Endodermal cell (in vitro differentiated cells): ENCODE measurements at regions not wholly inside any gene's neighbourhood (a gene's known extent, or its start where the extent isn't known, plus 50 kb on each side); places are given as distances from the start of the nearest gene placed in this dataset.

Source experiments
- DNase-seq: peaks from one replicate; pipeline ENCODE4 v3.0.0-alpha.2; 2017
- H3K27ac ChIP-seq: 2 replicates; pipeline ENCODE4 v1.5.1; 2013; ENCODE audit warnings: mild to moderate bottlenecking, low read depth, low read length, moderate library complexity
- H3K27me3 ChIP-seq: 2 replicates; pipeline ENCODE4 v1.6.1; 2013; ENCODE audit warnings: mild to moderate bottlenecking, low read length, moderate library complexity; ENCODE audit not compliant: insufficient read depth, control insufficient read depth, poor library complexity, severe bottlenecking
- H3K36me3 ChIP-seq: 2 replicates; pipeline ENCODE4 v1.7.0; 2013; ENCODE audit warnings: mild to moderate bottlenecking, low read length, moderate library complexity; ENCODE audit not compliant: control insufficient read depth, insufficient read depth
- H3K4me1 ChIP-seq: one replicate; pipeline ENCODE4 v1.7.0; 2013; ENCODE audit warnings: low read length; ENCODE audit not compliant: control insufficient read depth, insufficient read depth
- H3K4me3 ChIP-seq: 2 replicates; pipeline ENCODE4 v1.5.1; 2013; ENCODE audit warnings: mild to moderate bottlenecking, low read length, moderate library complexity
- H3K9ac ChIP-seq: 2 replicates; pipeline ENCODE4 v1.6.1; 2013; ENCODE audit warnings: mild to moderate bottlenecking, low read length, moderate library complexity; ENCODE audit not compliant: poor library complexity, severe bottlenecking; ENCODE audit errors: extremely low read depth
- H3K9me3 ChIP-seq: 2 replicates; pipeline ENCODE4 v1.6.1; 2013; ENCODE audit warnings: mild to moderate bottlenecking, low read length, moderate library complexity; ENCODE audit not compliant: control insufficient read depth
- H3K27ac Mint-ChIP-seq: 2 replicates; pipeline ENCODE4 v1.8.0; 2020; ENCODE audit warnings: mixed read lengths
- H3K27me3 Mint-ChIP-seq: 2 replicates; pipeline ENCODE4 v1.8.0; 2021; ENCODE audit warnings: mild to moderate bottlenecking, mixed read lengths; ENCODE audit not compliant: insufficient read depth
- H3K36me3 Mint-ChIP-seq: 2 replicates; pipeline ENCODE4 v1.8.0; 2020; ENCODE audit warnings: low read depth, mixed read lengths
- H3K4me1 Mint-ChIP-seq: 2 replicates; pipeline ENCODE4 v1.8.0; 2020; ENCODE audit warnings: mixed read lengths
- H3K4me3 Mint-ChIP-seq: 2 replicates; pipeline ENCODE4 v1.8.0; 2020; ENCODE audit warnings: mild to moderate bottlenecking, moderate library complexity, mixed read lengths
- H3K9me3 Mint-ChIP-seq: 2 replicates; pipeline ENCODE4 v1.8.0; 2020; ENCODE audit warnings: mild to moderate bottlenecking, mixed read lengths
- WGBS, 2 experiments: methylation state at CpG; one replicate each; pipeline versions ENCODE4 v1.1.5 to v1.1.7; 2013; ENCODE audit warnings: missing lambda C conversion rate in 2 of 2, mixed read lengths in 1 of 2; ENCODE audit not compliant: insufficient coverage in 1 of 2, insufficient read length in 1 of 2; 5-methylcytosine and 5-hydroxymethylcytosine counted together
- TF ChIP-seq, protein P1 (sequence below): fragments of 200-600 bp; sonication (generic); conservative IDR thresholded peaks from 2 replicates; pipeline ENCODE4 v1.5.0; 2021; ENCODE audit warnings: antibody characterized with exemption, mild to moderate bottlenecking

DNA sequence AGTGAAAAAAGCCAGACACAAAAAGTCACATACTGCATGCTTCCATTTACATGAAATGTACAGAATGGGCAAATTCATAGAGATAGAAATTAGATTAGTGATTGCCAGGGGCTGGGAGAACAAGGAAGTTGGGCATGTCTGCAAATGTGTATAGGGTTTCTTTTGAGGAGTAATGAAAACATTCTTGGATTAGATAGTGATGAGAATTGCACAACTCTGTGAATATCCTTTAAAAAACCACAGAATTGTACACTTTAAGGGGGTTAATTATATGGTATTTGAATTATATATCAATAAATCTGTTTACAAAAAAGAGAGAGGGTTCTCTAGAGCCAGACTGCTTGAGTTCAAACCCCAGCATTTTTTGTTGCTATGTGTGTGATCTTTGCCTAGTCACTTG is 188.1 kb downstream of the CDC5L start:
- Histone ChIP-seq H3K27me3 (no peaks in the 10 kb centered on the region), H3K36me3 (no peaks in the 10 kb centered on the region), H3K27ac (no peak overlapping the region), H3K4me1 (no peaks in the 10 kb centered on the region), H3K9ac (no peak overlapping the region), H3K9me3 (no peaks in the 10 kb centered on the region), H3K4me3 (no peak overlapping the region)
- no peak overlapping the region for H3K4me3 Mint-ChIP-seq
- no peaks in the 10 kb centered on the region for H3K9me3 Mint-ChIP-seq
- no peaks in the 10 kb centered on the region for H3K27me3 Mint-ChIP-seq
- no peak for DNase-seq
- peaks cover 10% of the 10 kb centered on the region for H3K4me1 Mint-ChIP-seq
- H3K36me3 Mint-ChIP-seq = no peaks in the 10 kb centered on the region
- no peak overlapping the region for H3K27ac Mint-ChIP-seq
- TF ChIP-seq, protein P1, sequence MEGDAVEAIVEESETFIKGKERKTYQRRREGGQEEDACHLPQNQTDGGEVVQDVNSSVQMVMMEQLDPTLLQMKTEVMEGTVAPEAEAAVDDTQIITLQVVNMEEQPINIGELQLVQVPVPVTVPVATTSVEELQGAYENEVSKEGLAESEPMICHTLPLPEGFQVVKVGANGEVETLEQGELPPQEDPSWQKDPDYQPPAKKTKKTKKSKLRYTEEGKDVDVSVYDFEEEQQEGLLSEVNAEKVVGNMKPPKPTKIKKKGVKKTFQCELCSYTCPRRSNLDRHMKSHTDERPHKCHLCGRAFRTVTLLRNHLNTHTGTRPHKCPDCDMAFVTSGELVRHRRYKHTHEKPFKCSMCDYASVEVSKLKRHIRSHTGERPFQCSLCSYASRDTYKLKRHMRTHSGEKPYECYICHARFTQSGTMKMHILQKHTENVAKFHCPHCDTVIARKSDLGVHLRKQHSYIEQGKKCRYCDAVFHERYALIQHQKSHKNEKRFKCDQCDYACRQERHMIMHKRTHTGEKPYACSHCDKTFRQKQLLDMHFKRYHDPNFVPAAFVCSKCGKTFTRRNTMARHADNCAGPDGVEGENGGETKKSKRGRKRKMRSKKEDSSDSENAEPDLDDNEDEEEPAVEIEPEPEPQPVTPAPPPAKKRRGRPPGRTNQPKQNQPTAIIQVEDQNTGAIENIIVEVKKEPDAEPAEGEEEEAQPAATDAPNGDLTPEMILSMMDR = no peak

DNA sequence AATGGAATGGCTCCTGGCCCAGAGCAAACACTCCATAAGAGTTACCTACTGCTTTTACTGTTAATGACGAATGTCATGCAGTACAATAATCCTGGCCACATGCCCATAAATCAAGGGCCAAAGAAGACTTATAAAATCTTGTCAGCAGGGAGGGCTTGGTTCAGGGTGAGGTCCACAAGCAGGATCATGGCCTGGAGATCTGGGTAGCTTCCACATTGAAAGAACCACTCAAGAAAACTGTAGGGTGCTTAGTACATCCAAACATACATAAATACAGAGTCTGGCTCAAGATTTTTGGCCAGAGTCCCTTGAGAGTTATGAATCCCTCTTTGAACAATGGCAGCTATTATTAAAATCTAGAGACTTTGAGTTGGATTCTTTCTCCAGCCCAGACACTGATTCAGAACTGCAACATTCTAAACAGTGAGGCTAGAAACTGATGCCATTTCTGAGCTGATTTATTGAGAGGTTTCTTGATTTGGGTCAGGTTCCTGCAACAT is 188.7 kb downstream of the CDC5L start:
- H3K36me3 Mint-ChIP-seq = no peaks in the 10 kb centered on the region
- H3K27ac Mint-ChIP-seq = no peak overlapping the region
- Histone ChIP-seq H3K9ac (no peak overlapping the region), H3K27me3 (no peaks in the 10 kb centered on the region), H3K4me1 (peaks cover 4% of the 10 kb centered on the region), H3K9me3 (no peaks in the 10 kb centered on the region), H3K27ac (no peak overlapping the region), H3K36me3 (no peaks in the 10 kb centered on the region), H3K4me3 (no peak overlapping the region)
- peaks cover 15% of the 10 kb centered on the region for H3K4me1 Mint-ChIP-seq
- WGBS, 2 experiments = 90% methylated on average over 1 of the region's 1 CpG; no CpG with 5 or more reads in 1 of the 2 experiments
- no peak overlapping the region for H3K4me3 Mint-ChIP-seq
- TF ChIP-seq, protein P1 = no peak
- H3K27me3 Mint-ChIP-seq = no peaks in the 10 kb centered on the region
- no peaks in the 10 kb centered on the region for H3K9me3 Mint-ChIP-seq
- DNase-seq = peak; percentile 4

DNA sequence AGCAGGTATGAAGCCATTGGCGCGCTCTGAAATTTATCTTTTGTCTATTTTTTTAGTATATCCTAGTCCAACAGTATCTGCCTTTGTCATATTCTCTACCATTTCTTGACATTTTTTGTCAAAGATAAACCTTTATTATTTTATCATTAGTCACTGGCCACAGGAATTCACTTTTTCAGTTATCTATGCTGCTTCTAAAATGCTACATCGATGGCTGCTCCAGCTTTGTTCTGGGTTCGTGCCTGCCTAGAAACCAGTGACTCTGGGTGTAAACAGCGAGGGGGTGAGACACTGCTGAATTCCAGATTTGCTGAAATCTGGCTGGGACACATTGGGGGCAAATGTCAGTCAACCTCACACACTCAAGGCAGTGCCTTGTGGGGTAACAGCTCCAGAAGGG is 193.4 kb downstream of the CDC5L start:
- Mint-ChIP-seq H3K4me3 (no peak overlapping the region), H3K27me3 (no peaks in the 10 kb centered on the region), H3K36me3 (no peaks in the 10 kb centered on the region), H3K9me3 (peaks cover 25% of the 10 kb centered on the region), H3K4me1 (peaks cover 20% of the 10 kb centered on the region), H3K27ac (peak overlapping the region; percentile 38)
- H3K9me3 ChIP-seq = peaks cover 25% of the 10 kb centered on the region
- no peak overlapping the region for H3K4me3 ChIP-seq
- H3K27me3 ChIP-seq = no peaks in the 10 kb centered on the region
- no peak overlapping the region for H3K9ac ChIP-seq
- no peak for DNase-seq
- 73 to 89% methylated on average over 5 of the region's 5 CpGs for WGBS, 2 experiments
- peaks cover 5% of the 10 kb centered on the region for H3K4me1 ChIP-seq
- TF ChIP-seq, protein P1 = no peak
- H3K36me3 ChIP-seq = no peaks in the 10 kb centered on the region
- H3K27ac ChIP-seq = no peak overlapping the region
